Panc1 (cell line): ENCODE measurements at regions not wholly inside any gene's neighbourhood (a gene's known extent, or its start where the extent isn't known, plus 50 kb on each side); places are given as distances from the start of the nearest gene placed in this dataset.

Experiments used
- ATAC-seq: fragments of 200-7000 bp; cut with Tn5 transposase; 2 replicates; pipeline ENCODE4 v1.9.1; 2020; ENCODE audit warnings: mild to moderate bottlenecking, moderate library complexity
- BruUV-seq: library from RNA; stranded (reverse); fragments of 400-500 nt; replicated peaks from 2 replicates; lab custom pipeline; 2021; lab: Mats Ljungman, UMichigan
- CTCF ChIA-PET: fragments of 300-600 bp; sonication (Branson Sonifier 250); formaldehyde crosslinking; loops from one replicate; lab custom pipeline; 2022; ENCODE audit warnings: antibody characterized with exemption; lab: Charles Lee
- POLR2A ChIA-PET: fragments of 300-600 bp; sonication (Branson Sonifier 250); formaldehyde crosslinking; loops from one replicate; lab custom pipeline; 2022; ENCODE audit warnings: antibody characterized with exemption; lab: Charles Lee
- DNase-seq: peaks from one replicate; pipeline ENCODE4 v3.0.0-alpha.2; 2010; ENCODE audit warnings: low read depth, low spot score
- H3K27ac ChIP-seq: 2 replicates; pipeline ENCODE4 v1.5.1; 2011; ENCODE audit warnings: mild to moderate bottlenecking, low read length, inconsistent platforms
- H3K27me3 ChIP-seq: fragments of 200-500 bp; sonication (Bioruptor generic); 2 replicates; pipeline ENCODE4 v1.6.0; 2014; ENCODE audit warnings: low read length, inconsistent platforms; ENCODE audit not compliant: control insufficient read depth, insufficient read depth
- H3K36me3 ChIP-seq: fragments of 200-500 bp; sonication (Bioruptor generic); 2 replicates; pipeline ENCODE4 v1.5.1; 2014; ENCODE audit warnings: inconsistent platforms, mild to moderate bottlenecking, low read length, moderate library complexity; ENCODE audit not compliant: control insufficient read depth, insufficient read depth
- H3K4me1 ChIP-seq: 2 replicates; pipeline ENCODE4 v1.5.1; 2011; ENCODE audit warnings: inconsistent platforms, mild to moderate bottlenecking, low read length, moderate library complexity; ENCODE audit not compliant: control insufficient read depth, insufficient read depth
- H3K4me3 ChIP-seq, 2 experiments: 2 replicates each; pipeline ENCODE4 v1.5.1; 2011 to 2012; ENCODE audit warnings: low read depth in 2 of 2, low read length in 2 of 2, mild to moderate bottlenecking in 2 of 2, inconsistent platforms in 1 of 2, moderate library complexity in 1 of 2
- H3K9me3 ChIP-seq: fragments of 200-500 bp; sonication (Bioruptor generic); 2 replicates; pipeline ENCODE4 v1.5.1; 2014; ENCODE audit warnings: low read depth, mild to moderate bottlenecking, inconsistent platforms, low read length, moderate library complexity; ENCODE audit not compliant: control insufficient read depth, insufficient read depth
- CTCF ChIP-seq: fragments of 450-650 bp; IDR thresholded peaks from 2 replicates; pipeline ENCODE4 v1.5.1; 2017; ENCODE audit warnings: mild to moderate bottlenecking
- POLR2AphosphoS5 ChIP-seq: IDR thresholded peaks from 2 replicates; pipeline ENCODE4 v1.6.1; 2012; ENCODE audit warnings: mild to moderate bottlenecking, low read depth, low read length, moderate library complexity
- REST ChIP-seq, 2 experiments: IDR thresholded peaks; 2 replicates each; pipeline ENCODE4 v1.6.1; 2011 to 2012; ENCODE audit warnings: low read depth in 2 of 2, control low read depth in 1 of 2, low read length in 1 of 2, mild to moderate bottlenecking in 1 of 2, moderate library complexity in 1 of 2; ENCODE audit not compliant: insufficient read depth in 1 of 2
- SIN3A ChIP-seq: IDR thresholded peaks from 2 replicates; pipeline ENCODE4 v1.6.1; 2012; ENCODE audit warnings: low read depth, mild to moderate bottlenecking, low read length, moderate library complexity, borderline replicate concordance; ENCODE audit not compliant: insufficient read depth
- TCF7L2 ChIP-seq: IDR thresholded peaks from 2 replicates; pipeline ENCODE4 v1.6.1; 2011; ENCODE audit warnings: mild to moderate bottlenecking, low read depth, low read length, inconsistent platforms
- in situ Hi-C: cut with HindIII; loops from 2 replicates; pipeline ENCODE4 v1.10.0; 2016; ENCODE audit warnings: low sequenced_read_pairs, low pct_unique_long_range_greater_than_20kb
- intact Hi-C: fragments of 100-400 bp; cut with micrococcal nuclease; formaldehyde crosslinking; loops from one replicate; pipeline ENCODE4 v1.10.0; 2022; ENCODE audit not compliant: unreplicated experiment

- Histone ChIP-seq H3K9me3 (no peaks in the 10 kb centered on the region), H3K27me3 (no peaks in the 10 kb centered on the region), H3K27ac (no peak overlapping the region), H3K4me3 (no peak overlapping the region), H3K36me3 (no peaks in the 10 kb centered on the region), H3K4me1 (no peaks in the 10 kb centered on the region)
- no TSS peak for BruUV-seq
- in situ Hi-C loops = no loop called here
- DNase-seq = no peak
- POLR2A ChIA-PET = interaction anchor here (0.5 kb wide), 1 partner anchor 456 kb away, joined by 3 read pairs; no protein-coding TSS in a partner anchor
- TF ChIP-seq REST (IDR thresholded peaks at IDR 0.05; ENCODE audit: insufficient read depth in 1 of 2, low read depth in 2 of 2, low read length in 1 of 2) = no peak
- TF ChIP-seq CTCF = no peak
- no peak for TF ChIP-seq TCF7L2
- TF ChIP-seq SIN3A = no peak
- no peak for TF ChIP-seq POLR2AphosphoS5
- intact Hi-C loops = no loop called here
- ATAC-seq = no peak
- CTCF ChIA-PET = interaction anchor here (0.6 kb wide), 1 partner anchor 300 kb away, joined by 3 read pairs; no protein-coding TSS in a partner anchor
Measured at GRCh38 chr19:31979362-31979761, 366.0 kb upstream of the ZNF507 start.

- intact Hi-C loops (no loop called here), in situ Hi-C loops (no loop called here)
- Histone ChIP-seq H3K36me3 (no peaks in the 10 kb centered on the region), H3K27me3 (no peaks in the 10 kb centered on the region), H3K4me3 (no peak overlapping the region), H3K9me3 (no peaks in the 10 kb centered on the region), H3K4me1 (no peaks in the 10 kb centered on the region), H3K27ac (no peak overlapping the region)
- no peak for DNase-seq
- ChIA-PET CTCF (no interaction called here), POLR2A (no interaction called here)
- BruUV-seq = no TSS peak
- no peak for TF ChIP-seq SIN3A
- TF ChIP-seq POLR2AphosphoS5 = no peak
- no peak for TF ChIP-seq REST (IDR thresholded peaks at IDR 0.05; ENCODE audit: insufficient read depth in 1 of 2, low read depth in 2 of 2, low read length in 1 of 2)
- TF ChIP-seq TCF7L2 = no peak
- no peak for TF ChIP-seq CTCF
- ATAC-seq = no peak
Measured at GRCh38 chr19:31979949-31980670, 365.3 kb upstream of the ZNF507 start.
